HCT116 (cell line): ENCODE measurements at regions not wholly inside any gene's neighbourhood (a gene's known extent, or its start where the extent isn't known, plus 50 kb on each side); places are given as distances from the start of the nearest gene placed in this dataset.

Experiments used
- ATAC-seq: fragments of 200-7000 bp; cut with Tn5 transposase; 2 replicates; pipeline ENCODE4 v1.9.1; 2020; ENCODE audit warnings: mild to moderate bottlenecking, moderate library complexity
- BruUV-seq: library from RNA; stranded (reverse); fragments of 400-500 nt; replicated peaks from 2 replicates; lab custom pipeline; 2021; lab: Mats Ljungman, UMichigan
- CTCF ChIA-PET: fragments of 300-600 bp; sonication (Branson Sonifier 250); formaldehyde crosslinking; loops from one replicate; lab custom pipeline; 2021; ENCODE audit warnings: antibody characterized with exemption; lab: Charles Lee
- POLR2A ChIA-PET: fragments of 300-600, 350-600 bp; sonication (Branson Sonifier 250); formaldehyde crosslinking; loops from one replicate; lab custom pipeline; 2021; ENCODE audit warnings: antibody characterized with exemption; lab: Charles Lee
- RAD21 ChIA-PET, 2 experiments: fragments of 300-600 bp; sonication (Branson Sonifier 250); formaldehyde crosslinking; loops; one replicate each; lab custom pipeline; 2023; ENCODE audit warnings: low total read pairs in 2 of 2; ENCODE audit not compliant: uncharacterized antibody in 2 of 2, unreplicated experiment in 2 of 2, low non-redundant PET in 1 of 2; lab: Charles Lee
- DNase-seq: peaks from one replicate; pipeline ENCODE4 v3.0.0-alpha.2; 2010; ENCODE audit warnings: low read depth, low spot score
- H2AFZ ChIP-seq: fragments of 200-600 bp; shearing (Covaris generic), sonication (generic); 2 replicates; pipeline ENCODE4 v1.6.1; 2017; ENCODE audit warnings: low read depth, mixed run types, mixed read lengths, antibody characterized with exemption, low read length; ENCODE audit not compliant: poor library complexity, severe bottlenecking
- H3K27ac ChIP-seq: 2 replicates; pipeline ENCODE4 v1.5.1; 2012; ENCODE audit warnings: low read depth, low read length
- H3K27me3 ChIP-seq: fragments of 200-600 bp; sonication (generic); 2 replicates; pipeline ENCODE4 v1.6.1; 2016; ENCODE audit warnings: mixed run types, low read length, mixed read lengths; ENCODE audit not compliant: insufficient read depth
- H3K36me3 ChIP-seq, 2 experiments: fragments of 200-500 bp in 1 of 2; fragments of 200-600 bp in 1 of 2; sonication (Bioruptor generic) in 1 of 2; sonication (generic) in 1 of 2; 2 replicates each; pipeline versions ENCODE4 v1.5.1 to v1.6.1; 2014 to 2016; ENCODE audit warnings: low read length in 2 of 2, inconsistent platforms in 1 of 2, mixed read lengths in 1 of 2, mixed run types in 1 of 2; ENCODE audit not compliant: insufficient read depth in 2 of 2, control insufficient read depth in 1 of 2
- H3K4me1 ChIP-seq, 2 experiments: fragments of 200-600 bp in 1 of 2; sonication (generic) in 1 of 2; 2 replicates each; pipeline versions ENCODE4 v1.5.1 to v1.6.1; 2012 to 2017; ENCODE audit warnings: low read length in 2 of 2, inconsistent platforms in 1 of 2, mild to moderate bottlenecking in 1 of 2, mixed read lengths in 1 of 2, mixed run types in 1 of 2, moderate library complexity in 1 of 2; ENCODE audit not compliant: insufficient read depth in 2 of 2, control insufficient read depth in 1 of 2
- H3K4me2 ChIP-seq: fragments of 200-600 bp; sonication (generic); 2 replicates; pipeline ENCODE4 v1.6.1; 2017; ENCODE audit warnings: mixed run types, low read length, mixed read lengths
- H3K4me3 ChIP-seq, 2 experiments: fragments of 200-600 bp in 1 of 2; sonication (generic) in 1 of 2; replicated peaks in 1 of 2; 2 replicates each; pipeline ENCODE4 v1.5.1; 2011 to 2016; ENCODE audit warnings: low read length in 2 of 2, control low read depth in 1 of 2, low read depth in 1 of 2, mild to moderate bottlenecking in 1 of 2, mixed read lengths in 1 of 2, mixed run types in 1 of 2
- H3K79me2 ChIP-seq: fragments of 200-600 bp; sonication (generic); 2 replicates; pipeline ENCODE4 v1.6.1; 2017; ENCODE audit warnings: mild to moderate bottlenecking, mixed run types, low read length, moderate library complexity, mixed read lengths; ENCODE audit not compliant: insufficient read depth
- H3K9ac ChIP-seq: fragments of 200-600 bp; sonication (generic); 2 replicates; pipeline ENCODE4 v1.6.1; 2016; ENCODE audit warnings: low read length, mixed read lengths
- H3K9me2 ChIP-seq: fragments of 200-600 bp; sonication (generic), shearing (Covaris generic); 2 replicates; pipeline ENCODE4 v1.6.1; 2017; ENCODE audit warnings: mixed run types, mild to moderate bottlenecking, moderate library complexity; ENCODE audit not compliant: insufficient read depth
- H3K9me3 ChIP-seq, 2 experiments: fragments of 200-500 bp in 1 of 2; fragments of 200-600 bp in 1 of 2; sonication (Bioruptor generic) in 1 of 2; sonication (generic) in 1 of 2; 2 replicates each; pipeline ENCODE4 v1.6.1; 2014 to 2017; ENCODE audit warnings: low read length in 2 of 2, mixed read lengths in 2 of 2, inconsistent platforms in 1 of 2, low read depth in 1 of 2, mild to moderate bottlenecking in 1 of 2, mixed run types in 1 of 2, moderate library complexity in 1 of 2; ENCODE audit not compliant: control insufficient read depth in 1 of 2, insufficient read depth in 1 of 2
- H4K20me1 ChIP-seq: fragments of 200-600 bp; sonication (generic), shearing (Covaris generic); 2 replicates; pipeline ENCODE4 v1.6.1; 2017; ENCODE audit warnings: mixed run types, mild to moderate bottlenecking, moderate library complexity; ENCODE audit not compliant: insufficient read depth
- CBX3 ChIP-seq: IDR thresholded peaks from 2 replicates; pipeline ENCODE4 v1.6.1; 2012; ENCODE audit warnings: low read depth
- CEBPB ChIP-seq: IDR thresholded peaks from 2 replicates; pipeline ENCODE4 v1.6.1; 2012; ENCODE audit warnings: low read depth
- JUND ChIP-seq: IDR thresholded peaks from 2 replicates; pipeline ENCODE4 v1.6.1; 2012
- ZFX ChIP-seq: fragments of 450-650 bp; IDR thresholded peaks from 2 replicates; pipeline ENCODE4 v1.6.1; 2017
- intact Hi-C: fragments of 100-400 bp; cut with micrococcal nuclease; formaldehyde crosslinking; loops from 2 replicates; pipeline ENCODE4 v1.10.0; 2022
- TF ChIP-seq, protein P1 (sequence below): IDR thresholded peaks from 2 replicates; pipeline ENCODE4 v1.6.1; 2012
- TF ChIP-seq, protein P2 (sequence below): IDR thresholded peaks from 2 replicates; pipeline ENCODE4 v1.6.1; 2012; ENCODE audit warnings: low read depth
- TF ChIP-seq, protein P3 (sequence below), 3 experiments: fragments of 200-600 bp in 1 of 3; sonication (generic) in 1 of 3; IDR thresholded peaks in 2 of 3; conservative IDR thresholded peaks in 1 of 3; 2 replicates each; pipeline ENCODE4 v1.5.1; 2012 to 2017; ENCODE audit warnings: low read depth in 2 of 3, low read length in 2 of 3, antibody characterized with exemption in 1 of 3, borderline replicate concordance in 1 of 3, control low read depth in 1 of 3, mild to moderate bottlenecking in 1 of 3, mixed read lengths in 1 of 3, mixed run types in 1 of 3, moderate library complexity in 1 of 3; ENCODE audit not compliant: insufficient read depth in 1 of 3

DNA sequence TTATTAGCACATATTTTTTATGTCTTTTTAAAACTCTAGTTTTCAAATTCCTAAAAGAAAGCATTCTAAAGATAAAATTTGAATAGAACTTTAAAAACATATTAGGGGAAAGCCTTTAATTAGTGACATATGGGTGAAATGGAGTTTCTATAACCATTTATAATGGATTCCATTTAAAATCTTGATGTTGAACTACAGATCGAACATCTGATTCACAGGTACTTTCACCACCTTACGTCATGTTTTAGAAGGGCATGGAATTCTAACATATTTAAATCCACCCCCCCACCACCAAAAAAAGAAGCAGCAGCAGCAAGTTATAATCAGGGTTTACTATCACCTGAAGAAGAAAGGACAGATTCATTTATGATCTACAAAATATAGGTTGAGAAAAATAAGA is 298.4 kb downstream of the SMOC2 start:
- ATAC-seq (no peak), DNase-seq (no peak)
- H4K20me1 ChIP-seq, result no peaks in the 10 kb centered on the region
- no peak overlapping the region for H2AFZ ChIP-seq
- TF ChIP-seq, protein P1, sequence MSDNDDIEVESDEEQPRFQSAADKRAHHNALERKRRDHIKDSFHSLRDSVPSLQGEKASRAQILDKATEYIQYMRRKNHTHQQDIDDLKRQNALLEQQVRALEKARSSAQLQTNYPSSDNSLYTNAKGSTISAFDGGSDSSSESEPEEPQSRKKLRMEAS, result no peak
- TF ChIP-seq, protein P2, sequence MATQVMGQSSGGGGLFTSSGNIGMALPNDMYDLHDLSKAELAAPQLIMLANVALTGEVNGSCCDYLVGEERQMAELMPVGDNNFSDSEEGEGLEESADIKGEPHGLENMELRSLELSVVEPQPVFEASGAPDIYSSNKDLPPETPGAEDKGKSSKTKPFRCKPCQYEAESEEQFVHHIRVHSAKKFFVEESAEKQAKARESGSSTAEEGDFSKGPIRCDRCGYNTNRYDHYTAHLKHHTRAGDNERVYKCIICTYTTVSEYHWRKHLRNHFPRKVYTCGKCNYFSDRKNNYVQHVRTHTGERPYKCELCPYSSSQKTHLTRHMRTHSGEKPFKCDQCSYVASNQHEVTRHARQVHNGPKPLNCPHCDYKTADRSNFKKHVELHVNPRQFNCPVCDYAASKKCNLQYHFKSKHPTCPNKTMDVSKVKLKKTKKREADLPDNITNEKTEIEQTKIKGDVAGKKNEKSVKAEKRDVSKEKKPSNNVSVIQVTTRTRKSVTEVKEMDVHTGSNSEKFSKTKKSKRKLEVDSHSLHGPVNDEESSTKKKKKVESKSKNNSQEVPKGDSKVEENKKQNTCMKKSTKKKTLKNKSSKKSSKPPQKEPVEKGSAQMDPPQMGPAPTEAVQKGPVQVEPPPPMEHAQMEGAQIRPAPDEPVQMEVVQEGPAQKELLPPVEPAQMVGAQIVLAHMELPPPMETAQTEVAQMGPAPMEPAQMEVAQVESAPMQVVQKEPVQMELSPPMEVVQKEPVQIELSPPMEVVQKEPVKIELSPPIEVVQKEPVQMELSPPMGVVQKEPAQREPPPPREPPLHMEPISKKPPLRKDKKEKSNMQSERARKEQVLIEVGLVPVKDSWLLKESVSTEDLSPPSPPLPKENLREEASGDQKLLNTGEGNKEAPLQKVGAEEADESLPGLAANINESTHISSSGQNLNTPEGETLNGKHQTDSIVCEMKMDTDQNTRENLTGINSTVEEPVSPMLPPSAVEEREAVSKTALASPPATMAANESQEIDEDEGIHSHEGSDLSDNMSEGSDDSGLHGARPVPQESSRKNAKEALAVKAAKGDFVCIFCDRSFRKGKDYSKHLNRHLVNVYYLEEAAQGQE, result no peak
- TF ChIP-seq, protein P3, sequence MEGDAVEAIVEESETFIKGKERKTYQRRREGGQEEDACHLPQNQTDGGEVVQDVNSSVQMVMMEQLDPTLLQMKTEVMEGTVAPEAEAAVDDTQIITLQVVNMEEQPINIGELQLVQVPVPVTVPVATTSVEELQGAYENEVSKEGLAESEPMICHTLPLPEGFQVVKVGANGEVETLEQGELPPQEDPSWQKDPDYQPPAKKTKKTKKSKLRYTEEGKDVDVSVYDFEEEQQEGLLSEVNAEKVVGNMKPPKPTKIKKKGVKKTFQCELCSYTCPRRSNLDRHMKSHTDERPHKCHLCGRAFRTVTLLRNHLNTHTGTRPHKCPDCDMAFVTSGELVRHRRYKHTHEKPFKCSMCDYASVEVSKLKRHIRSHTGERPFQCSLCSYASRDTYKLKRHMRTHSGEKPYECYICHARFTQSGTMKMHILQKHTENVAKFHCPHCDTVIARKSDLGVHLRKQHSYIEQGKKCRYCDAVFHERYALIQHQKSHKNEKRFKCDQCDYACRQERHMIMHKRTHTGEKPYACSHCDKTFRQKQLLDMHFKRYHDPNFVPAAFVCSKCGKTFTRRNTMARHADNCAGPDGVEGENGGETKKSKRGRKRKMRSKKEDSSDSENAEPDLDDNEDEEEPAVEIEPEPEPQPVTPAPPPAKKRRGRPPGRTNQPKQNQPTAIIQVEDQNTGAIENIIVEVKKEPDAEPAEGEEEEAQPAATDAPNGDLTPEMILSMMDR (IDR thresholded peaks at IDR 0.05 in 2 of 3, conservative IDR thresholded peaks at IDR 0.05 in 1 of 3; ENCODE audit: borderline replicate concordance in 1 of 3, insufficient read depth in 1 of 3, low read depth in 2 of 3, low read length in 2 of 3), result no peak
- TF ChIP-seq CBX3 (no peak), CEBPB (no peak), JUND (no peak), ZFX (no peak)
- H3K27me3 ChIP-seq, result no peaks in the 10 kb centered on the region
- H3K79me2 ChIP-seq, result no peaks in the 10 kb centered on the region
- H3K9me3 ChIP-seq, result no peaks in the 10 kb centered on the region
- intact Hi-C loops, result no loop called here
- ChIA-PET POLR2A (no interaction called here), RAD21 (no interaction called here), CTCF (no interaction called here)
- no peak overlapping the region for H3K4me3 ChIP-seq
- no peaks in the 10 kb centered on the region for H3K36me3 ChIP-seq
- BruUV-seq, result no TSS peak
- peaks cover 0 to 4% of the 10 kb centered on the region in 2 experiments; a peak in 1 of 4 replicates for H3K4me1 ChIP-seq
- H3K9me2 ChIP-seq, result no peaks in the 10 kb centered on the region
- H3K9ac ChIP-seq, result no peak overlapping the region
- H3K27ac ChIP-seq, result no peak overlapping the region
- H3K4me2 ChIP-seq, result no peak overlapping the region
